Calu3 (cell line): ENCODE measurements at regions not wholly inside any gene's neighbourhood (a gene's known extent, or its start where the extent isn't known, plus 50 kb on each side); places are given as distances from the start of the nearest gene placed in this dataset.
A peak's percentile ranks its signal among the peaks of the same experiment; 100 is the strongest.
"Not testable (repeated sequence)": the region's sequence is repeated elsewhere in the genome, so short reads cannot be mapped to it uniquely, and the experiment has no call there.

Source experiments
- BruUV-seq: library from RNA; stranded (reverse); fragments of 400-500 nt; replicated peaks from 2 replicates; lab custom pipeline; 2021; lab: Mats Ljungman, UMichigan
- CTCF ChIA-PET: fragments of 300-600 bp; sonication (Branson Sonifier 250); formaldehyde crosslinking; loops from one replicate; lab custom pipeline; 2022; ENCODE audit warnings: antibody characterized with exemption; lab: Charles Lee
- DNase-seq: peaks from one replicate; pipeline ENCODE4 v3.0.0; 2022
- H3K27ac Mint-ChIP-seq: one replicate; pipeline ENCODE4 v1.8.0; 2022; ENCODE audit warnings: mixed read lengths; ENCODE audit not compliant: unreplicated experiment
- H3K27me3 Mint-ChIP-seq: one replicate; pipeline ENCODE4 v1.8.0; 2022; ENCODE audit warnings: mixed read lengths; ENCODE audit not compliant: unreplicated experiment
- H3K36me3 Mint-ChIP-seq: one replicate; pipeline ENCODE4 v1.8.0; 2022; ENCODE audit warnings: mild to moderate bottlenecking, moderate library complexity, mixed read lengths; ENCODE audit not compliant: insufficient read depth, unreplicated experiment
- H3K4me1 Mint-ChIP-seq: one replicate; pipeline ENCODE4 v1.8.0; 2022; ENCODE audit warnings: mild to moderate bottlenecking, low read depth, mixed read lengths; ENCODE audit not compliant: unreplicated experiment
- H3K4me3 Mint-ChIP-seq: one replicate; pipeline ENCODE4 v1.8.0; 2022; ENCODE audit warnings: mild to moderate bottlenecking, low read depth, moderate library complexity, mixed read lengths; ENCODE audit not compliant: unreplicated experiment
- H3K9me3 Mint-ChIP-seq: one replicate; pipeline ENCODE4 v1.8.0; 2022; ENCODE audit warnings: low read depth, mixed read lengths; ENCODE audit not compliant: unreplicated experiment
- CTCF ChIP-seq: fragments of 200-600 bp; IDR thresholded peaks from one replicate; pipeline ENCODE4 v1.8.0; 2022; ENCODE audit warnings: antibody characterized with exemption; ENCODE audit not compliant: unreplicated experiment
- intact Hi-C: fragments of 100-400 bp; cut with micrococcal nuclease; formaldehyde crosslinking; loops from one replicate; pipeline ENCODE4 v1.10.0; 2022; ENCODE audit not compliant: unreplicated experiment

- no peak overlapping the region for H3K4me3 Mint-ChIP-seq
- intact Hi-C loops: no loop called here
- BruUV-seq: no TSS peak
- H3K27ac Mint-ChIP-seq: no peak overlapping the region
- no peaks in the 10 kb centered on the region for H3K4me1 Mint-ChIP-seq
- no peaks in the 10 kb centered on the region for H3K27me3 Mint-ChIP-seq
- no peaks in the 10 kb centered on the region for H3K36me3 Mint-ChIP-seq
- peak; percentile 20 for DNase-seq
- CTCF ChIA-PET: no interaction called here
- TF ChIP-seq CTCF: no peak
- H3K9me3 Mint-ChIP-seq: peaks cover 10% of the 10 kb centered on the region
These were observed 1383.5 kb upstream of the DEFB115 start for GRCh38 chr20:29873946-29874345.

GRCh38 chr20:29874476-29875202, 1382.8 kb upstream of the DEFB115 start:
- Mint-ChIP-seq H3K27me3 (no peaks in the 10 kb centered on the region), H3K27ac (no peak overlapping the region), H3K4me1 (no peaks in the 10 kb centered on the region), H3K9me3 (peaks cover 10% of the 10 kb centered on the region), H3K36me3 (no peaks in the 10 kb centered on the region), H3K4me3 (no peak overlapping the region)
- intact Hi-C loops: no loop called here
- no peak for DNase-seq
- CTCF ChIA-PET: no interaction called here
- BruUV-seq: no TSS peak
- no peak for TF ChIP-seq CTCF

GRCh38 chr20:29875321-29876083, 1382.0 kb upstream of the DEFB115 start:
- DNase-seq, BruUV-seq, CTCF ChIA-PET, H3K27ac Mint-ChIP-seq, intact Hi-C loops, H3K4me1 Mint-ChIP-seq, H3K4me3 Mint-ChIP-seq, H3K27me3 Mint-ChIP-seq, H3K36me3 Mint-ChIP-seq: not testable (repeated sequence)
- H3K9me3 Mint-ChIP-seq: peaks cover 10% of the 10 kb centered on the region

GRCh38 chr20:29876084-29876910, 1381.2 kb upstream of the DEFB115 start:
- H3K9me3 Mint-ChIP-seq: peaks cover 10% of the 10 kb centered on the region
- H3K27me3 Mint-ChIP-seq, H3K36me3 Mint-ChIP-seq, H3K4me1 Mint-ChIP-seq, DNase-seq, CTCF ChIA-PET, intact Hi-C loops, H3K4me3 Mint-ChIP-seq, H3K27ac Mint-ChIP-seq, BruUV-seq: not testable (repeated sequence)

- intact Hi-C loops: no loop called here
- H3K9me3 Mint-ChIP-seq: peaks cover 10% of the 10 kb centered on the region
- H3K4me3 Mint-ChIP-seq: no peak overlapping the region
- no peaks in the 10 kb centered on the region for H3K36me3 Mint-ChIP-seq
- TF ChIP-seq CTCF: no peak
- H3K27ac Mint-ChIP-seq: no peak overlapping the region
- H3K27me3 Mint-ChIP-seq: no peaks in the 10 kb centered on the region
- BruUV-seq: no TSS peak
- no peaks in the 10 kb centered on the region for H3K4me1 Mint-ChIP-seq
- CTCF ChIA-PET: no interaction called here
- no peak for DNase-seq
These were observed 1380.6 kb upstream of the DEFB115 start for GRCh38 chr20:29876911-29877285.

- H3K4me3 Mint-ChIP-seq, H3K27ac Mint-ChIP-seq, BruUV-seq, H3K4me1 Mint-ChIP-seq, H3K27me3 Mint-ChIP-seq, H3K36me3 Mint-ChIP-seq, intact Hi-C loops, CTCF ChIA-PET, DNase-seq: not testable (repeated sequence)
- peaks cover 13% of the 10 kb centered on the region for H3K9me3 Mint-ChIP-seq
These were observed 1379.8 kb upstream of the DEFB115 start for GRCh38 chr20:29877411-29878280.
